ENCODE measurements at regions not wholly inside any gene's neighbourhood (a gene's known extent, or its start where the extent isn't known, plus 50 kb on each side); places are given as distances from the start of the nearest gene placed in this dataset.

GRCh38 chr2:134773759-134774742 lies 55.3 kb upstream of the TMEM163 start:
- Histone ChIP-seq H3K23ac (ENCODE audit: insufficient read length, low read depth, low read length) (no peak overlapping the region), H4K8ac (replicated peaks; ENCODE audit: insufficient read length, low read depth, low read length) (no peak overlapping the region), H3K79me2 (ENCODE audit: insufficient read depth, low read length) (no peaks in the 10 kb centered on the region), H3K4me1 (ENCODE audit: insufficient read depth, low read length) (peaks cover 14% of the 10 kb centered on the region), H3K56ac (ENCODE audit: insufficient read length, low read depth, low read length) (no peak overlapping the region), H4K5ac (ENCODE audit: insufficient read length, low read depth, low read length) (no peak overlapping the region), H3K4me2 (ENCODE audit: insufficient read depth, insufficient read length, low read length) (no peak overlapping the region), H2BK20ac (ENCODE audit: low read depth, low read length, poor library complexity, severe bottlenecking) (no peak overlapping the region), H3K14ac (ENCODE audit: insufficient read depth, low read length) (no peak overlapping the region), H3K9me3 (ENCODE audit: control insufficient read depth, low read depth, low read length) (no peaks in the 10 kb centered on the region), H2BK5ac (ENCODE audit: insufficient read length, low read length) (no peak overlapping the region), H3K79me1 (ENCODE audit: insufficient read depth, low read depth, low read length, poor library complexity, severe bottlenecking) (no peaks in the 10 kb centered on the region), H3K27me3 (ENCODE audit: insufficient read depth, low read length) (no peaks in the 10 kb centered on the region), H3K27ac (ENCODE audit: insufficient read length, low read depth, low read length) (no peak overlapping the region), H2BK120ac (ENCODE audit: low read depth, low read length, poor library complexity, severe bottlenecking) (peak overlapping the region; percentile 10), H3T11ph (ENCODE audit: low read length) (no peak overlapping the region), H3K18ac (ENCODE audit: insufficient read length, low read depth, low read length) (peak overlapping the region; percentile 3), H2BK15ac (ENCODE audit: low read depth, low read length) (no peak overlapping the region), H2AK5ac (ENCODE audit: insufficient read length, low read length) (no peak overlapping the region), H3K23me2 (ENCODE audit: insufficient read length, low read depth, low read length, poor library complexity, severe bottlenecking) (no peaks in the 10 kb centered on the region), H3K9ac (ENCODE audit: extremely low read depth, insufficient read length, low read length) (no peak overlapping the region), H2BK12ac (ENCODE audit: insufficient read length, low read depth, low read length) (no peak overlapping the region), H4K91ac (ENCODE audit: insufficient read length, low read depth, low read length) (no peak overlapping the region), H3K4ac (ENCODE audit: low read depth, low read length) (no peak overlapping the region), H2AFZ (ENCODE audit: low read length) (no peak overlapping the region), H4K20me1 (ENCODE audit: control insufficient read depth, insufficient read depth, insufficient read length) (no peaks in the 10 kb centered on the region)
- H3K4me3 Mint-ChIP-seq, result no peak overlapping the region; a peak in 1 of 5 replicates
- WGBS (ENCODE audit: extremely low coverage, insufficient read length, low lambda C conversion rate), result no CpG with 5 or more reads among the region's 7 CpGs
- H3K27ac Mint-ChIP-seq, result peak overlapping the region in 1 of 3 experiments; percentile 44; a peak in 1 of 7 replicates
- H3K27me3 Mint-ChIP-seq (ENCODE audit: low read depth), result no peaks in the 10 kb centered on the region; the same call in 1 of the 2 replicates
- H3K36me3 Mint-ChIP-seq (ENCODE audit: insufficient read depth in 1 of 3, low read depth in 3 of 3), result no peaks in the 10 kb centered on the region
- DNase-seq, result no peak
- no peak for TF ChIP-seq CTCF (conservative IDR thresholded peaks at IDR 0.05)
- H3K4me1 Mint-ChIP-seq, result peaks cover 9 to 25% of the 10 kb centered on the region in 2 experiments
- H3K9me3 Mint-ChIP-seq, result no peaks in the 10 kb centered on the region

All from H9 (cell line).